Erythroblast (primary cell): ENCODE measurements at regions not wholly inside any gene's neighbourhood (a gene's known extent, or its start where the extent isn't known, plus 50 kb on each side); places are given as distances from the start of the nearest gene placed in this dataset.

Source experiments
- DNase-seq, 2 experiments: peaks; one replicate each; lab custom pipeline; 2025; lab: John Stamatoyannopoulos, UW
- GATA1 ChIP-seq: IDR thresholded peaks from 2 replicates; pipeline ENCODE4 v1.6.1; 2011; ENCODE audit warnings: low read depth, mild to moderate bottlenecking, control low read depth, low read length, moderate library complexity
- POLR2A ChIP-seq: IDR thresholded peaks from 2 replicates; pipeline ENCODE4 v1.6.1; 2011; ENCODE audit warnings: mild to moderate bottlenecking, low read length

- no peak for TF ChIP-seq GATA1
- no peak for DNase-seq
Measured at GRCh38 chr2:8266563-8266962, 415.3 kb upstream of the ID2 start.

GRCh38 chr2:8267048-8267447, 414.8 kb upstream of the ID2 start:
- DNase-seq = no peak
- TF ChIP-seq POLR2A = no peak
- TF ChIP-seq GATA1 = no peak

- DNase-seq = no peak
Measured at GRCh38 chr2:8267721-8268120, 414.1 kb upstream of the ID2 start.

GRCh38 chr2:8268172-8268783, 413.6 kb upstream of the ID2 start:
- TF ChIP-seq POLR2A (no peak), GATA1 (no peak)
- DNase-seq = peak in 1 of 2 experiments; percentile 33

More at GRCh38 chr2:8267721-8268120, 414.1 kb upstream of the ID2 start:
- no peak for TF ChIP-seq POLR2A
- no peak for TF ChIP-seq GATA1

GRCh38 chr2:8270699-8271098, 411.2 kb upstream of the ID2 start:
- TF ChIP-seq GATA1 = no peak
- no peak for TF ChIP-seq POLR2A
- no peak for DNase-seq

- TF ChIP-seq POLR2A (no peak), GATA1 (no peak)
- no peak for DNase-seq
Measured at GRCh38 chr2:8271461-8271860, 410.4 kb upstream of the ID2 start.

GRCh38 chr2:8276026-8276425, 405.8 kb upstream of the ID2 start:
- TF ChIP-seq GATA1 (no peak), POLR2A (no peak)
- DNase-seq = no peak

GRCh38 chr2:8277921-8278571, 403.8 kb upstream of the ID2 start:
- DNase-seq = no peak
- no peak for TF ChIP-seq POLR2A
- no peak for TF ChIP-seq GATA1

GRCh38 chr2:8278709-8279354, 403.0 kb upstream of the ID2 start:
- no peak for DNase-seq
- TF ChIP-seq POLR2A (no peak), GATA1 (no peak)

- DNase-seq = no peak
- TF ChIP-seq POLR2A = no peak
- no peak for TF ChIP-seq GATA1
Measured at GRCh38 chr2:8279506-8279905, 402.4 kb upstream of the ID2 start.

- no peak for DNase-seq
- TF ChIP-seq GATA1 (no peak), POLR2A (no peak)
Measured at GRCh38 chr2:8281234-8281633, 400.6 kb upstream of the ID2 start.

- peak; percentile 47 to 53 for DNase-seq
- TF ChIP-seq GATA1 (no peak), POLR2A (no peak)
Measured at GRCh38 chr2:8281950-8282857, 399.7 kb upstream of the ID2 start.

- TF ChIP-seq GATA1 (no peak), POLR2A (no peak)
- no peak for DNase-seq
Measured at GRCh38 chr2:8282858-8283252, 399.0 kb upstream of the ID2 start.
